ENCODE measurements at regions not wholly inside any gene's neighbourhood (a gene's known extent, or its start where the extent isn't known, plus 50 kb on each side); places are given as distances from the start of the nearest gene placed in this dataset.

GRCh38 chr1:39133340-39133684 is 71.2 kb upstream of the MACF1 start:
- TF ChIP-seq POLR2A (IDR thresholded peaks at IDR 0.05) = no peak
- peak in 1 of 6 experiments; percentile 0 for TF ChIP-seq CTCF (IDR thresholded peaks at IDR 0.05)
